ENCODE measurements at regions not wholly inside any gene's neighbourhood (a gene's known extent, or its start where the extent isn't known, plus 50 kb on each side); places are given as distances from the start of the nearest gene placed in this dataset.

DNA sequence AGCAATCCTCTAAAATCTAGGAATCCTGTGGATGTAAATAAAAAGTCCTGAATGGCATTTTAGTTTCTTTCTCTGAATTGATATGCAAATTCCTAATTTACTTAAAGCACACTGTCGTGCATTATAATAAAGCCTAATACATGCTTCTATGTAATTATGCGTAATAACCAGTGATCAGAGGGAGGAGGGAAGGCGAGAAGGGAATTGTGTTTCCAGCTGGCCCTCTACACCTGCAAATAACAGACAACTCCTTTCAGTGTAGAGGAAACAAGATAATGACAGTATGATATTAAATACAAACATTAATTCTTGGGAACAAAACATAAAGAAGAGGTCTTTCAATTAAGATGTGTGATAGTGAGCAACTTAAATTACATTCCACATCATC lies 419.6 kb upstream of the LCORL start (continued):
- TF ChIP-seq PRDM15 (CRISPR knock-in tag; IDR thresholded peaks at IDR 0.05) (no peak), ZSCAN29 (IDR thresholded peaks at IDR 0.05) (no peak)

GRCh38 chr4:18440527-18441202 lies 419.1 kb upstream of the LCORL start:
- H3K4me3 ChIP-seq: no peak overlapping the region
- TF ChIP-seq RB1 (IDR thresholded peaks at IDR 0.05; ENCODE audit: borderline replicate concordance) (no peak), KLF5 (IDR thresholded peaks at IDR 0.05; ENCODE audit: partially characterized antibody) (no peak), STAT3 (IDR thresholded peaks at IDR 0.05; ENCODE audit: low read depth, low read length) (no peak), YBX1 (IDR thresholded peaks at IDR 0.05) (no peak)
- no peak overlapping the region for H3K4me2 ChIP-seq (ENCODE audit: control insufficient read depth, insufficient read depth)
- 15% methylated on average over 6 of the region's 7 CpGs for WGBS (ENCODE audit: insufficient coverage, insufficient replicate concordance, low lambda C conversion rate, missing lambda C conversion rate)
- in situ Hi-C loops (cut with MboI) (no loop called here), intact Hi-C loops (cut with micrococcal nuclease; ENCODE audit: unreplicated experiment) (no loop called here)
- H3K9me3 ChIP-seq (replicated peaks; ENCODE audit: control insufficient read depth, insufficient read depth, low read length): no peaks in the 10 kb centered on the region; the same call in 2 of the 3 replicates
- no peak overlapping the region for H3K27ac ChIP-seq (ENCODE audit: control insufficient read depth, insufficient read depth)
- no peak for DNase-seq (ENCODE audit: low read depth, low spot score)
- RAD21 ChIA-PET (ENCODE audit: unreplicated experiment): no interaction called here
- H3K9ac ChIP-seq (ENCODE audit: control insufficient read depth, insufficient read depth, low read length): no peak overlapping the region
- ATAC-seq: no peak
- no peaks in the 10 kb centered on the region for H4K20me1 ChIP-seq (ENCODE audit: control insufficient read depth, insufficient read depth)
- BruUV-seq (replicated peaks): no TSS peak
- POLR2A ChIA-PET: no interaction called here
- FAIRE-seq: no peak
- SMC1A ChIA-PET (ENCODE audit: uncharacterized antibody, unreplicated experiment): no interaction called here
- H3K27me3 ChIP-seq (replicated peaks in 1 of 2; ENCODE audit: control insufficient read depth in 2 of 2, insufficient read depth in 2 of 2, low read length in 1 of 2): no peaks in the 10 kb centered on the region
- CTCF ChIA-PET: no interaction called here
- H2AFZ ChIP-seq (ENCODE audit: control insufficient read depth, low read depth, low read length): no peak overlapping the region
- H3K79me2 ChIP-seq (ENCODE audit: control insufficient read depth, insufficient read depth, low read length): no peaks in the 10 kb centered on the region
- H3K36me3 ChIP-seq (ENCODE audit: control insufficient read depth in 2 of 2, insufficient read depth in 2 of 2, low read length in 1 of 2): no peaks in the 10 kb centered on the region
- no peaks in the 10 kb centered on the region for H3K4me1 ChIP-seq (ENCODE audit: control insufficient read depth, insufficient read depth, low read length)

Measured in GM12878 (cell line).